Liver (tissue), 8 donors: ENCODE measurements at regions not wholly inside any gene's neighbourhood (a gene's known extent, or its start where the extent isn't known, plus 50 kb on each side); places are given as distances from the start of the nearest gene placed in this dataset.

Experiments used
- DNase-seq: peaks from one replicate; pipeline ENCODE4 v3.0.0-alpha.2; 2017; ENCODE audit warnings: low spot score
- H3K27ac ChIP-seq, 2 donors: one replicate each; pipeline ENCODE4 v1.7.0; 2013; ENCODE audit warnings: inconsistent platforms in 2 of 2, low read length in 2 of 2, control low read depth in 1 of 2, low read depth in 1 of 2, mild to moderate bottlenecking in 1 of 2
- H3K27me3 ChIP-seq, 4 donors: one replicate each; pipeline versions ENCODE4 v1.6.1 to v1.7.0; 2013; ENCODE audit warnings: low read length in 3 of 4, inconsistent platforms in 1 of 4, mild to moderate bottlenecking in 1 of 4, moderate library complexity in 1 of 4; ENCODE audit not compliant: control insufficient read depth in 4 of 4, insufficient read depth in 4 of 4
- H3K36me3 ChIP-seq, 4 donors: one replicate each; pipeline versions ENCODE4 v1.6.1 to v1.7.0; 2013; ENCODE audit warnings: low read length in 3 of 4, mild to moderate bottlenecking in 3 of 4, low read depth in 1 of 4, moderate library complexity in 1 of 4; ENCODE audit not compliant: control insufficient read depth in 4 of 4, insufficient read depth in 3 of 4
- H3K4me1 ChIP-seq, 4 donors: one replicate each; pipeline versions ENCODE4 v1.6.1 to v1.7.0; 2013; ENCODE audit warnings: low read length in 3 of 4, mild to moderate bottlenecking in 3 of 4, moderate library complexity in 1 of 4; ENCODE audit not compliant: control insufficient read depth in 4 of 4, insufficient read depth in 4 of 4
- H3K4me3 ChIP-seq, 3 donors: one replicate each; pipeline versions ENCODE4 v1.6.1 to v1.7.0; 2013; ENCODE audit warnings: low read length in 3 of 3, control low read depth in 1 of 3, low read depth in 1 of 3, mild to moderate bottlenecking in 1 of 3
- H3K9ac ChIP-seq, 2 donors: one replicate each; pipeline ENCODE4 v1.7.0; 2013; ENCODE audit warnings: low read length in 2 of 2, mild to moderate bottlenecking in 2 of 2, moderate library complexity in 2 of 2, control low read depth in 1 of 2, low read depth in 1 of 2
- H3K9me3 ChIP-seq, 4 donors: one replicate each; pipeline versions ENCODE4 v1.6.1 to v1.7.0; 2013; ENCODE audit warnings: low read length in 3 of 4; ENCODE audit not compliant: control insufficient read depth in 4 of 4
- ATF3 ChIP-seq: IDR thresholded peaks from 2 replicates; pipeline ENCODE4 v1.6.1; 2016; ENCODE audit warnings: antibody characterized with exemption
- CTCF ChIP-seq: fragments of 150-350 bp; IDR thresholded peaks from 2 replicates; pipeline ENCODE4 v1.5.1; 2017; ENCODE audit warnings: improper control_type of control experiment, low read depth, low read length; ENCODE audit not compliant: missing input control
- FOXA1 ChIP-seq: IDR thresholded peaks from 2 replicates; pipeline ENCODE4 v1.6.1; 2016; ENCODE audit warnings: antibody characterized with exemption
- FOXA2 ChIP-seq: IDR thresholded peaks from 2 replicates; pipeline ENCODE4 v1.6.1; 2016; ENCODE audit warnings: antibody characterized with exemption
- GABPA ChIP-seq, 2 donors: IDR thresholded peaks in 1 of 2; conservative IDR thresholded peaks in 1 of 2; 2 replicates each; pipeline ENCODE4 v1.6.1; 2016; ENCODE audit warnings: antibody characterized with exemption in 2 of 2, mild to moderate bottlenecking in 1 of 2, moderate library complexity in 1 of 2
- HNF4A ChIP-seq, 2 donors: conservative IDR thresholded peaks; 2 replicates each; pipeline ENCODE4 v1.6.1; 2016; ENCODE audit warnings: antibody characterized with exemption in 2 of 2, mild to moderate bottlenecking in 2 of 2
- HNF4G ChIP-seq: IDR thresholded peaks from 2 replicates; pipeline ENCODE4 v1.6.1; 2016; ENCODE audit warnings: antibody characterized with exemption
- JUND ChIP-seq, 2 donors: IDR thresholded peaks; 2 replicates each; pipeline ENCODE4 v1.6.1; 2016; ENCODE audit warnings: antibody characterized with exemption in 2 of 2
- MAX ChIP-seq: IDR thresholded peaks from 2 replicates; pipeline ENCODE4 v1.6.1; 2016; ENCODE audit warnings: antibody characterized with exemption
- NR2F2 ChIP-seq: IDR thresholded peaks from 2 replicates; pipeline ENCODE4 v1.6.1; 2016; ENCODE audit warnings: antibody characterized with exemption
- RAD21 ChIP-seq, 2 donors: IDR thresholded peaks; 2 replicates each; pipeline ENCODE4 v1.6.1; 2016; ENCODE audit warnings: antibody characterized with exemption in 2 of 2, mild to moderate bottlenecking in 2 of 2
- REST ChIP-seq: IDR thresholded peaks from 2 replicates; pipeline ENCODE4 v1.6.1; 2016; ENCODE audit warnings: antibody characterized with exemption, mild to moderate bottlenecking
- RXRA ChIP-seq, 2 donors: IDR thresholded peaks; 2 replicates each; pipeline ENCODE4 v1.6.1; 2017 to 2018; ENCODE audit warnings: antibody characterized with exemption in 2 of 2, mild to moderate bottlenecking in 1 of 2
- SP1 ChIP-seq: IDR thresholded peaks from 2 replicates; pipeline ENCODE4 v1.6.1; 2018; ENCODE audit warnings: antibody characterized with exemption, mild to moderate bottlenecking
- TAF1 ChIP-seq: conservative IDR thresholded peaks from 2 replicates; pipeline ENCODE4 v1.6.1; 2016; ENCODE audit warnings: antibody characterized with exemption, mild to moderate bottlenecking
- YY1 ChIP-seq: IDR thresholded peaks from 2 replicates; pipeline ENCODE4 v1.6.1; 2016; ENCODE audit warnings: antibody characterized with exemption, mild to moderate bottlenecking
- ZBTB33 ChIP-seq: IDR thresholded peaks from 2 replicates; pipeline ENCODE4 v1.6.1; 2016; ENCODE audit warnings: antibody characterized with exemption
- WGBS: extraction: QIAGEN DNeasy Blood & Tissue Kit; methylation state at CpG from one replicate; pipeline ENCODE4 v1.1.7; 2013; 5-methylcytosine and 5-hydroxymethylcytosine counted together
- donor health status: healthy.
- donor health status: healthy.
- donor health status: healthy.
- donor health status: healthy.
- donor health status: healthy.

- Histone ChIP-seq H3K9ac (no peak overlapping the region), H3K9me3 (no peaks in the 10 kb centered on the region), H3K36me3 (no peaks in the 10 kb centered on the region), H3K27me3 (no peaks in the 10 kb centered on the region), H3K4me1 (no peaks in the 10 kb centered on the region), H3K4me3 (no peak overlapping the region), H3K27ac (no peak overlapping the region)
- 91% methylated on average over 1 of the region's 1 CpG for WGBS
- no peak for DNase-seq
- TF ChIP-seq NR2F2 (no peak), FOXA1 (no peak), HNF4A (conservative IDR thresholded peaks at IDR 0.05) (no peak), YY1 (no peak), HNF4G (no peak), MAX (no peak), TAF1 (no peak), RXRA (IDR thresholded peaks at IDR 0.05) (no peak), CTCF (no peak), JUND (IDR thresholded peaks at IDR 0.05) (no peak), SP1 (no peak), REST (no peak), ZBTB33 (no peak), RAD21 (IDR thresholded peaks at IDR 0.05) (no peak)
Observed at GRCh38 chr1:208520438-208521099, 276.4 kb upstream of the PLXNA2 start.

GRCh38 chr1:208521534-208521933 is 277.4 kb upstream of the PLXNA2 start:
- WGBS, result 66% methylated on average over 3 of the region's 3 CpGs
- DNase-seq, result no peak
- Histone ChIP-seq H3K9ac (no peak overlapping the region), H3K27ac (no peak overlapping the region), H3K9me3 (no peaks in the 10 kb centered on the region), H3K4me1 (no peaks in the 10 kb centered on the region), H3K36me3 (no peaks in the 10 kb centered on the region), H3K27me3 (no peaks in the 10 kb centered on the region), H3K4me3 (no peak overlapping the region)
- TF ChIP-seq REST (no peak), RAD21 (IDR thresholded peaks at IDR 0.05) (no peak), FOXA2 (no peak), TAF1 (no peak), ZBTB33 (no peak), RXRA (IDR thresholded peaks at IDR 0.05) (no peak), GABPA (IDR thresholded peaks at IDR 0.05 in 1 of 2, conservative IDR thresholded peaks at IDR 0.05 in 1 of 2) (no peak), JUND (IDR thresholded peaks at IDR 0.05) (no peak), ATF3 (no peak)
